ENCODE measurements at regions not wholly inside any gene's neighbourhood (a gene's known extent, or its start where the extent isn't known, plus 50 kb on each side); places are given as distances from the start of the nearest gene placed in this dataset.

GRCh38 chrX:21167011-21167410 lies 207.2 kb upstream of the CNKSR2 start:
- Mint-ChIP-seq H3K27me3 (ENCODE audit: low read depth, poor library complexity) (no peaks in the 10 kb centered on the region), H3K27ac (no peak overlapping the region), H3K9me3 (no peaks in the 10 kb centered on the region), H3K4me3 (no peak overlapping the region), H3K36me3 (ENCODE audit: low read depth) (no peaks in the 10 kb centered on the region), H3K4me1 (peaks cover 7% of the 10 kb centered on the region)
- DNase-seq, result no peak
- no peak for TF ChIP-seq CTCF (IDR thresholded peaks at IDR 0.05)

GRCh38 chrX:21167494-21167893 lies 206.7 kb upstream of the CNKSR2 start:
- Mint-ChIP-seq H3K27ac (no peak overlapping the region), H3K4me3 (no peak overlapping the region), H3K36me3 (ENCODE audit: low read depth) (no peaks in the 10 kb centered on the region), H3K4me1 (peaks cover 7% of the 10 kb centered on the region), H3K27me3 (ENCODE audit: low read depth, poor library complexity) (no peaks in the 10 kb centered on the region), H3K9me3 (no peaks in the 10 kb centered on the region)
- no peak for TF ChIP-seq CTCF (IDR thresholded peaks at IDR 0.05)
- no peak for DNase-seq

- Mint-ChIP-seq H3K9me3 (no peaks in the 10 kb centered on the region), H3K4me1 (peaks cover 7% of the 10 kb centered on the region), H3K27ac (no peak overlapping the region), H3K36me3 (ENCODE audit: low read depth) (no peaks in the 10 kb centered on the region), H3K27me3 (ENCODE audit: low read depth, poor library complexity) (no peaks in the 10 kb centered on the region), H3K4me3 (no peak overlapping the region)
- no peak for TF ChIP-seq CTCF (IDR thresholded peaks at IDR 0.05)
- DNase-seq, result no peak
These were observed 205.6 kb upstream of the CNKSR2 start for GRCh38 chrX:21168401-21169160.

- Mint-ChIP-seq H3K9me3 (no peaks in the 10 kb centered on the region), H3K4me1 (peaks cover 5% of the 10 kb centered on the region), H3K36me3 (ENCODE audit: low read depth) (no peaks in the 10 kb centered on the region), H3K4me3 (no peak overlapping the region), H3K27ac (no peak overlapping the region), H3K27me3 (ENCODE audit: low read depth, poor library complexity) (no peaks in the 10 kb centered on the region)
- no peak for TF ChIP-seq CTCF (IDR thresholded peaks at IDR 0.05)
- DNase-seq, result no peak
These were observed 203.0 kb upstream of the CNKSR2 start for GRCh38 chrX:21171181-21171580.

- TF ChIP-seq CTCF (IDR thresholded peaks at IDR 0.05), result no peak
- Mint-ChIP-seq H3K27ac (peak overlapping the region; percentile 34), H3K27me3 (ENCODE audit: low read depth, poor library complexity) (no peaks in the 10 kb centered on the region), H3K36me3 (ENCODE audit: low read depth) (no peaks in the 10 kb centered on the region), H3K4me1 (no peaks in the 10 kb centered on the region), H3K4me3 (no peak overlapping the region), H3K9me3 (no peaks in the 10 kb centered on the region)
- DNase-seq, result no peak
These were observed 199.8 kb upstream of the CNKSR2 start for GRCh38 chrX:21174439-21174838.

GRCh38 chrX:21176921-21177571 lies 197.2 kb upstream of the CNKSR2 start:
- no peak overlapping the region for H3K4me3 Mint-ChIP-seq
- H3K27ac Mint-ChIP-seq, result no peak overlapping the region
- DNase-seq, result no peak
- no peaks in the 10 kb centered on the region for H3K9me3 Mint-ChIP-seq
- no peaks in the 10 kb centered on the region for H3K27me3 Mint-ChIP-seq (ENCODE audit: low read depth, poor library complexity)
- H3K4me1 Mint-ChIP-seq, result no peaks in the 10 kb centered on the region
- no peak for TF ChIP-seq CTCF (IDR thresholded peaks at IDR 0.05)
- H3K36me3 Mint-ChIP-seq (ENCODE audit: low read depth), result no peaks in the 10 kb centered on the region

All from nephron progenitor cell (in vitro differentiated cells).